ENCODE measurements at regions not wholly inside any gene's neighbourhood (a gene's known extent, or its start where the extent isn't known, plus 50 kb on each side); places are given as distances from the start of the nearest gene placed in this dataset.

GRCh38 chr16:9499941-9500593, 408.6 kb downstream of the HAPSTR1 start:
- TF ChIP-seq CTCF (IDR thresholded peaks at IDR 0.05 in 4 of 5, conservative IDR thresholded peaks at IDR 0.05 in 1 of 5): no peak
- TF ChIP-seq POLR2A (IDR thresholded peaks at IDR 0.05): no peak
